Esophagus squamous epithelium (tissue), 5 donors: ENCODE measurements at regions not wholly inside any gene's neighbourhood (a gene's known extent, or its start where the extent isn't known, plus 50 kb on each side); places are given as distances from the start of the nearest gene placed in this dataset.

ENCODE experiments used
- DNase-seq: peaks from one replicate; lab custom pipeline; 2025; lab: John Stamatoyannopoulos, UW
- H3K27ac ChIP-seq, 4 donors: fragments of 200-600 bp; sonication (generic); one replicate each; pipeline ENCODE4 v1.5.1; 2016 to 2019; ENCODE audit warnings: mild to moderate bottlenecking in 1 of 4
- H3K27me3 ChIP-seq, 4 donors: fragments of 200-600 bp; sonication (generic); 1 replicate in 3 of 4; 2 replicates in 1 of 4; pipeline versions ENCODE4 v1.5.1 to v1.6.0; 2017 to 2021; ENCODE audit warnings: antibody characterized with exemption in 1 of 4
- H3K36me3 ChIP-seq, 3 donors: fragments of 200-600 bp; sonication (generic); one replicate each; pipeline ENCODE4 v1.5.1; 2016 to 2019
- H3K4me1 ChIP-seq, 3 donors: fragments of 200-600 bp; sonication (generic); one replicate each; pipeline ENCODE4 v1.5.1; 2017 to 2019
- H3K4me3 ChIP-seq, 4 donors: fragments of 200-600 bp; sonication (generic); 1 replicate in 3 of 4; 2 replicates in 1 of 4; pipeline ENCODE4 v1.5.1; 2016 to 2019; ENCODE audit warnings: mild to moderate bottlenecking in 2 of 4, moderate library complexity in 1 of 4
- H3K9me3 ChIP-seq, 3 donors: fragments of 200-600 bp; sonication (generic); one replicate each; pipeline ENCODE4 v1.5.1; 2016 to 2019
- POLR2A ChIP-seq, 4 donors: fragments of 450-650 bp; IDR thresholded peaks; one replicate each; pipeline ENCODE4 v1.6.1; 2017; ENCODE audit warnings: antibody characterized with exemption in 4 of 4, mild to moderate bottlenecking in 4 of 4, moderate library complexity in 3 of 4
- WGBS, 2 donors: methylation state at CpG; one replicate each; pipeline ENCODE4 v1.1.5; 2018; 5-methylcytosine and 5-hydroxymethylcytosine counted together
- intact Hi-C: fragments of 100-400 bp; cut with DNase I; formaldehyde crosslinking; loops from one replicate; pipeline ENCODE4 v1.15.0; 2022
- TF ChIP-seq, protein P1 (sequence below), 6 experiments: fragments of 450-650 bp in 4 of 6; fragments of 200-600 bp in 2 of 6; sonication (generic) in 2 of 6; IDR thresholded peaks; one replicate each; pipeline ENCODE4 v1.5.1; 2016 to 2019; ENCODE audit warnings: antibody characterized with exemption in 6 of 6, mild to moderate bottlenecking in 4 of 6, moderate library complexity in 4 of 6
- donor health status: DM: yes; HTN: yes; CAD: no.

GRCh38 chr5:106510321-106510720, 1160.4 kb downstream of the EFNA5 start:
- Histone ChIP-seq H3K36me3 (no peaks in the 10 kb centered on the region), H3K27me3 (no peaks in the 10 kb centered on the region), H3K9me3 (no peaks in the 10 kb centered on the region), H3K4me1 (no peaks in the 10 kb centered on the region), H3K4me3 (no peak overlapping the region), H3K27ac (no peak overlapping the region)
- TF ChIP-seq, protein P1, sequence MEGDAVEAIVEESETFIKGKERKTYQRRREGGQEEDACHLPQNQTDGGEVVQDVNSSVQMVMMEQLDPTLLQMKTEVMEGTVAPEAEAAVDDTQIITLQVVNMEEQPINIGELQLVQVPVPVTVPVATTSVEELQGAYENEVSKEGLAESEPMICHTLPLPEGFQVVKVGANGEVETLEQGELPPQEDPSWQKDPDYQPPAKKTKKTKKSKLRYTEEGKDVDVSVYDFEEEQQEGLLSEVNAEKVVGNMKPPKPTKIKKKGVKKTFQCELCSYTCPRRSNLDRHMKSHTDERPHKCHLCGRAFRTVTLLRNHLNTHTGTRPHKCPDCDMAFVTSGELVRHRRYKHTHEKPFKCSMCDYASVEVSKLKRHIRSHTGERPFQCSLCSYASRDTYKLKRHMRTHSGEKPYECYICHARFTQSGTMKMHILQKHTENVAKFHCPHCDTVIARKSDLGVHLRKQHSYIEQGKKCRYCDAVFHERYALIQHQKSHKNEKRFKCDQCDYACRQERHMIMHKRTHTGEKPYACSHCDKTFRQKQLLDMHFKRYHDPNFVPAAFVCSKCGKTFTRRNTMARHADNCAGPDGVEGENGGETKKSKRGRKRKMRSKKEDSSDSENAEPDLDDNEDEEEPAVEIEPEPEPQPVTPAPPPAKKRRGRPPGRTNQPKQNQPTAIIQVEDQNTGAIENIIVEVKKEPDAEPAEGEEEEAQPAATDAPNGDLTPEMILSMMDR (IDR thresholded peaks at IDR 0.05), result no peak
- TF ChIP-seq POLR2A (IDR thresholded peaks at IDR 0.05), result no peak
- no peak for DNase-seq
- intact Hi-C loops, result no loop called here

DNA sequence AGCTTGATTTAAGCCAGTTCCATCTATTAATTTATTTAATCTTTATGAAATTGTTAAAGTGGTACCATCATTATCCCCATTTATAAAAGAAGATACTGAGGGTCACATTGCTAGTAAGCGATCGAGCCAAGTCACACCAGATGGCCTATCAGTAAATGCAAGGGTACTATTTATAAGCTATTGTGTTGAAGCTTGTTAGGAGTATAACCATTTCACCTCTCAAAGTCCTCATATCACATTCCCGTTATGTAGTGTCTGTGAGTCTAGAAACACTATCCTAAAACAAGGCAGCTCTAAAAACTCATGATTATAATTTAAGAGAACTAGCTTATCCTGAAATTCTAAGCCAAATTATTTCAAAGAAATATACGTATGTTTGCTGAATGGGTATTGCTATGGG, 1161.8 kb downstream of the EFNA5 start:
- Histone ChIP-seq H3K36me3 (no peaks in the 10 kb centered on the region), H3K9me3 (no peaks in the 10 kb centered on the region), H3K4me3 (no peak overlapping the region), H3K4me1 (no peaks in the 10 kb centered on the region), H3K27me3 (no peaks in the 10 kb centered on the region), H3K27ac (no peak overlapping the region)
- no peak for TF ChIP-seq POLR2A (IDR thresholded peaks at IDR 0.05)
- TF ChIP-seq, protein P1 (IDR thresholded peaks at IDR 0.05), result no peak
- DNase-seq, result no peak
- intact Hi-C loops, result no loop called here
- WGBS, 2 donors, result 86 to 92% methylated on average over 4 of the region's 4 CpGs

- Histone ChIP-seq H3K36me3 (no peaks in the 10 kb centered on the region), H3K4me3 (no peak overlapping the region), H3K27ac (no peak overlapping the region), H3K4me1 (no peaks in the 10 kb centered on the region), H3K27me3 (no peaks in the 10 kb centered on the region), H3K9me3 (no peaks in the 10 kb centered on the region)
- DNase-seq, result no peak
- intact Hi-C loops, result no loop called here
- WGBS, 2 donors, result 86 to 87% methylated on average over 2 of the region's 2 CpGs
- TF ChIP-seq, protein P1 (IDR thresholded peaks at IDR 0.05), result no peak
- no peak for TF ChIP-seq POLR2A (IDR thresholded peaks at IDR 0.05)
Observed at GRCh38 chr5:106493910-106494309, 1176.8 kb downstream of the EFNA5 start.

- no peaks in the 10 kb centered on the region for H3K27me3 ChIP-seq
- intact Hi-C loops, result no loop called here
- WGBS, 2 donors, result 55 to 67% methylated on average over 3 of the region's 3 CpGs
- no peaks in the 10 kb centered on the region for H3K9me3 ChIP-seq
- no peaks in the 10 kb centered on the region for H3K4me1 ChIP-seq
- no peaks in the 10 kb centered on the region for H3K36me3 ChIP-seq
- H3K4me3 ChIP-seq, result no peak overlapping the region
- no peak overlapping the region for H3K27ac ChIP-seq
- TF ChIP-seq POLR2A (IDR thresholded peaks at IDR 0.05), result no peak
- TF ChIP-seq, protein P1 (IDR thresholded peaks at IDR 0.05), result no peak
- DNase-seq, result no peak
Observed at GRCh38 chr5:106489004-106489403, 1181.7 kb downstream of the EFNA5 start.

DNA sequence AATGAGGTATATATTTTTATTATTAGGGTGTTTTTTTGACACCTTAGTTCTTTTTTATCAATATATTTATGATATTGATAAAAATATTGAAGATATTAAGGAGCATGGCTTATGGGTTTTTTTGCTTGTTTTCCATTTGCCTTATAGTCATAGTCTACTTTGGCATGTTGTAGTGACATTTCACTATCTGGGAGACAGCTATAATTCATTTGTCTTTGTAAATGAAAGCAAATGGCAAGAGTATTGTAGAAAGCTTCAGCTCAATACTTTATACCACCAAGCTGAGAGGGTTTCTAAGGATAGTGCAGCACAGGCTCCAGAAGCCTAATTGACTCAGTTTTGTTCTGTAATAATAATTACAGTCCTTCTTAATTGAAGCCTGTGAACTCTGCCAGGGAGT, 1182.3 kb downstream of the EFNA5 start:
- Histone ChIP-seq H3K27me3 (no peaks in the 10 kb centered on the region), H3K36me3 (no peaks in the 10 kb centered on the region), H3K27ac (no peak overlapping the region), H3K4me1 (no peaks in the 10 kb centered on the region), H3K9me3 (no peaks in the 10 kb centered on the region), H3K4me3 (no peak overlapping the region)
- no peak for DNase-seq
- TF ChIP-seq POLR2A (IDR thresholded peaks at IDR 0.05), result no peak
- TF ChIP-seq, protein P1 (IDR thresholded peaks at IDR 0.05), result no peak
- intact Hi-C loops, result no loop called here
